ENCODE measurements at regions not wholly inside any gene's neighbourhood (a gene's known extent, or its start where the extent isn't known, plus 50 kb on each side); places are given as distances from the start of the nearest gene placed in this dataset.

DNA sequence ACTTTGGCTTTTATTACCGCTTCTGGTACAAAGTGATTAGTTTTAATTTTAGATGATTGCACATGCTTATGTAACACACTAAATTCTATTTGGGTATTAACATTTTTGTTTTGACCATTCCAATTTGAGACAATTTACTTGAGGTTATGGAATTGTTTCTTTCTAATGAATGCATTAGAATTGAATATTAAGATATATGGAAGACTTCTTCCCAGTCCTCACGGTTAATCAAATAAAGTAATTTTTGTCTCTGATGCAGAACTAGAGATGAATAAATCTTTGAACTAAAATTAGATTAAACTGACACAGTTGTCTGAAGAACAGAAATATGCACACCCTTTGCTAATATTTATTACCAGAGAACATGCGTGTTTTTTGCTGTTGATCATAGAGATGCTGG is 127.1 kb upstream of the FBXL17 start:
- no peaks in the 10 kb centered on the region for H3K4me1 ChIP-seq (ENCODE audit: control insufficient read depth in 1 of 2, insufficient read depth in 2 of 2, low read length in 2 of 2)
- no peaks in the 10 kb centered on the region for H3K79me2 ChIP-seq (ENCODE audit: insufficient read depth, low read length)
- ChIA-PET RAD21 (ENCODE audit: low non-redundant PET in 1 of 2, low total read pairs in 2 of 2, uncharacterized antibody in 2 of 2, unreplicated experiment in 2 of 2) (no interaction called here), CTCF (no interaction called here), POLR2A (no interaction called here)
- DNase-seq (ENCODE audit: low read depth, low spot score) (no peak), ATAC-seq (no peak)
- no peak overlapping the region for H3K4me2 ChIP-seq (ENCODE audit: low read length)
- no peak overlapping the region for H3K27ac ChIP-seq (ENCODE audit: low read depth, low read length)
- BruUV-seq (replicated peaks) = no TSS peak
- intact Hi-C loops (cut with micrococcal nuclease) = no loop called here
- no peak overlapping the region for H2AFZ ChIP-seq (ENCODE audit: low read depth, low read length, poor library complexity, severe bottlenecking)
- H3K27me3 ChIP-seq (ENCODE audit: insufficient read depth, low read length) = no peaks in the 10 kb centered on the region
- no peaks in the 10 kb centered on the region for H3K9me2 ChIP-seq (ENCODE audit: insufficient read depth)
- no peaks in the 10 kb centered on the region for H4K20me1 ChIP-seq (ENCODE audit: insufficient read depth)
- no peak for TF ChIP-seq SRF (IDR thresholded peaks at IDR 0.05; ENCODE audit: low read depth)
- TF ChIP-seq, protein P1, sequence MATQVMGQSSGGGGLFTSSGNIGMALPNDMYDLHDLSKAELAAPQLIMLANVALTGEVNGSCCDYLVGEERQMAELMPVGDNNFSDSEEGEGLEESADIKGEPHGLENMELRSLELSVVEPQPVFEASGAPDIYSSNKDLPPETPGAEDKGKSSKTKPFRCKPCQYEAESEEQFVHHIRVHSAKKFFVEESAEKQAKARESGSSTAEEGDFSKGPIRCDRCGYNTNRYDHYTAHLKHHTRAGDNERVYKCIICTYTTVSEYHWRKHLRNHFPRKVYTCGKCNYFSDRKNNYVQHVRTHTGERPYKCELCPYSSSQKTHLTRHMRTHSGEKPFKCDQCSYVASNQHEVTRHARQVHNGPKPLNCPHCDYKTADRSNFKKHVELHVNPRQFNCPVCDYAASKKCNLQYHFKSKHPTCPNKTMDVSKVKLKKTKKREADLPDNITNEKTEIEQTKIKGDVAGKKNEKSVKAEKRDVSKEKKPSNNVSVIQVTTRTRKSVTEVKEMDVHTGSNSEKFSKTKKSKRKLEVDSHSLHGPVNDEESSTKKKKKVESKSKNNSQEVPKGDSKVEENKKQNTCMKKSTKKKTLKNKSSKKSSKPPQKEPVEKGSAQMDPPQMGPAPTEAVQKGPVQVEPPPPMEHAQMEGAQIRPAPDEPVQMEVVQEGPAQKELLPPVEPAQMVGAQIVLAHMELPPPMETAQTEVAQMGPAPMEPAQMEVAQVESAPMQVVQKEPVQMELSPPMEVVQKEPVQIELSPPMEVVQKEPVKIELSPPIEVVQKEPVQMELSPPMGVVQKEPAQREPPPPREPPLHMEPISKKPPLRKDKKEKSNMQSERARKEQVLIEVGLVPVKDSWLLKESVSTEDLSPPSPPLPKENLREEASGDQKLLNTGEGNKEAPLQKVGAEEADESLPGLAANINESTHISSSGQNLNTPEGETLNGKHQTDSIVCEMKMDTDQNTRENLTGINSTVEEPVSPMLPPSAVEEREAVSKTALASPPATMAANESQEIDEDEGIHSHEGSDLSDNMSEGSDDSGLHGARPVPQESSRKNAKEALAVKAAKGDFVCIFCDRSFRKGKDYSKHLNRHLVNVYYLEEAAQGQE (IDR thresholded peaks at IDR 0.05; ENCODE audit: low read depth) = no peak
- TF ChIP-seq RAD21 (IDR thresholded peaks at IDR 0.05; ENCODE audit: low read depth) = no peak
- no peak for TF ChIP-seq ZFX (IDR thresholded peaks at IDR 0.05)
- TF ChIP-seq EZH2 (IDR thresholded peaks at IDR 0.05) = no peak
- TF ChIP-seq, protein P2, sequence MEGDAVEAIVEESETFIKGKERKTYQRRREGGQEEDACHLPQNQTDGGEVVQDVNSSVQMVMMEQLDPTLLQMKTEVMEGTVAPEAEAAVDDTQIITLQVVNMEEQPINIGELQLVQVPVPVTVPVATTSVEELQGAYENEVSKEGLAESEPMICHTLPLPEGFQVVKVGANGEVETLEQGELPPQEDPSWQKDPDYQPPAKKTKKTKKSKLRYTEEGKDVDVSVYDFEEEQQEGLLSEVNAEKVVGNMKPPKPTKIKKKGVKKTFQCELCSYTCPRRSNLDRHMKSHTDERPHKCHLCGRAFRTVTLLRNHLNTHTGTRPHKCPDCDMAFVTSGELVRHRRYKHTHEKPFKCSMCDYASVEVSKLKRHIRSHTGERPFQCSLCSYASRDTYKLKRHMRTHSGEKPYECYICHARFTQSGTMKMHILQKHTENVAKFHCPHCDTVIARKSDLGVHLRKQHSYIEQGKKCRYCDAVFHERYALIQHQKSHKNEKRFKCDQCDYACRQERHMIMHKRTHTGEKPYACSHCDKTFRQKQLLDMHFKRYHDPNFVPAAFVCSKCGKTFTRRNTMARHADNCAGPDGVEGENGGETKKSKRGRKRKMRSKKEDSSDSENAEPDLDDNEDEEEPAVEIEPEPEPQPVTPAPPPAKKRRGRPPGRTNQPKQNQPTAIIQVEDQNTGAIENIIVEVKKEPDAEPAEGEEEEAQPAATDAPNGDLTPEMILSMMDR (IDR thresholded peaks at IDR 0.05 in 2 of 3, conservative IDR thresholded peaks at IDR 0.05 in 1 of 3; ENCODE audit: borderline replicate concordance in 1 of 3, insufficient read depth in 1 of 3, low read depth in 2 of 3, low read length in 2 of 3) = no peak
- TF ChIP-seq, protein P3, sequence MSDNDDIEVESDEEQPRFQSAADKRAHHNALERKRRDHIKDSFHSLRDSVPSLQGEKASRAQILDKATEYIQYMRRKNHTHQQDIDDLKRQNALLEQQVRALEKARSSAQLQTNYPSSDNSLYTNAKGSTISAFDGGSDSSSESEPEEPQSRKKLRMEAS (IDR thresholded peaks at IDR 0.05) = no peak
- no peak for TF ChIP-seq SIN3A (IDR thresholded peaks at IDR 0.05; ENCODE audit: low read depth)
- TF ChIP-seq POLR2AphosphoS5 (IDR thresholded peaks at IDR 0.05; ENCODE audit: low read depth, low read length) = no peak
- no peak for TF ChIP-seq EZH2phosphoT487 (IDR thresholded peaks at IDR 0.05; ENCODE audit: borderline replicate concordance)
- no peak for TF ChIP-seq POLR2A (IDR thresholded peaks at IDR 0.05; ENCODE audit: borderline replicate concordance, extremely low read depth, insufficient read depth, insufficient read length)
- no peak for TF ChIP-seq SP1 (IDR thresholded peaks at IDR 0.05; ENCODE audit: low read depth)
- no peak for TF ChIP-seq ZNF274 (IDR thresholded peaks at IDR 0.05; ENCODE audit: low read depth, low read length)
- no peaks in the 10 kb centered on the region for H3K9me3 ChIP-seq (ENCODE audit: control insufficient read depth in 1 of 2, insufficient read depth in 1 of 2, low read depth in 1 of 2, low read length in 2 of 2)
- H3K4me3 ChIP-seq (replicated peaks in 1 of 2; ENCODE audit: low read depth in 1 of 2, low read length in 2 of 2) = no peak overlapping the region
- H3K36me3 ChIP-seq (ENCODE audit: control insufficient read depth in 1 of 2, insufficient read depth in 2 of 2, low read length in 2 of 2) = no peaks in the 10 kb centered on the region
- no peak overlapping the region for H3K9ac ChIP-seq (ENCODE audit: low read length)
